ENCODE measurements at regions not wholly inside any gene's neighbourhood (a gene's known extent, or its start where the extent isn't known, plus 50 kb on each side); places are given as distances from the start of the nearest gene placed in this dataset.

GRCh38 chr1:101333186-101333585, 96.4 kb downstream of the S1PR1 start:
- TF ChIP-seq, protein P1, sequence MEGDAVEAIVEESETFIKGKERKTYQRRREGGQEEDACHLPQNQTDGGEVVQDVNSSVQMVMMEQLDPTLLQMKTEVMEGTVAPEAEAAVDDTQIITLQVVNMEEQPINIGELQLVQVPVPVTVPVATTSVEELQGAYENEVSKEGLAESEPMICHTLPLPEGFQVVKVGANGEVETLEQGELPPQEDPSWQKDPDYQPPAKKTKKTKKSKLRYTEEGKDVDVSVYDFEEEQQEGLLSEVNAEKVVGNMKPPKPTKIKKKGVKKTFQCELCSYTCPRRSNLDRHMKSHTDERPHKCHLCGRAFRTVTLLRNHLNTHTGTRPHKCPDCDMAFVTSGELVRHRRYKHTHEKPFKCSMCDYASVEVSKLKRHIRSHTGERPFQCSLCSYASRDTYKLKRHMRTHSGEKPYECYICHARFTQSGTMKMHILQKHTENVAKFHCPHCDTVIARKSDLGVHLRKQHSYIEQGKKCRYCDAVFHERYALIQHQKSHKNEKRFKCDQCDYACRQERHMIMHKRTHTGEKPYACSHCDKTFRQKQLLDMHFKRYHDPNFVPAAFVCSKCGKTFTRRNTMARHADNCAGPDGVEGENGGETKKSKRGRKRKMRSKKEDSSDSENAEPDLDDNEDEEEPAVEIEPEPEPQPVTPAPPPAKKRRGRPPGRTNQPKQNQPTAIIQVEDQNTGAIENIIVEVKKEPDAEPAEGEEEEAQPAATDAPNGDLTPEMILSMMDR (IDR thresholded peaks at IDR 0.05) = no peak
- TF ChIP-seq POLR2A (IDR thresholded peaks at IDR 0.05) = no peak

Data from heart left ventricle (tissue), 13 donors.